GM12875 (cell line): ENCODE measurements at regions not wholly inside any gene's neighbourhood (a gene's known extent, or its start where the extent isn't known, plus 50 kb on each side); places are given as distances from the start of the nearest gene placed in this dataset.

Experiments
- H3K4me3 ChIP-seq: one replicate; pipeline ENCODE4 v1.5.1; 2011; ENCODE audit warnings: low read depth, low read length, control low read depth
- CTCF ChIP-seq: IDR thresholded peaks from 2 replicates; pipeline ENCODE4 v1.5.1; 2011; ENCODE audit warnings: low read depth, mild to moderate bottlenecking, control low read depth, inconsistent platforms, low read length, moderate library complexity, borderline replicate concordance; ENCODE audit not compliant: insufficient read depth

GRCh38 chr3:145522893-145523651 lies 637.9 kb downstream of the PLOD2 start:
- TF ChIP-seq CTCF: no peak

GRCh38 chr3:145531548-145531947 lies 629.4 kb downstream of the PLOD2 start:
- TF ChIP-seq CTCF: no peak
- no peak overlapping the region for H3K4me3 ChIP-seq

More at GRCh38 chr3:145522893-145523651, 637.9 kb downstream of the PLOD2 start:
- no peak overlapping the region for H3K4me3 ChIP-seq

- TF ChIP-seq CTCF: no peak
- no peak overlapping the region for H3K4me3 ChIP-seq
These were observed 627.3 kb downstream of the PLOD2 start for GRCh38 chr3:145533696-145534095.

- no peak for TF ChIP-seq CTCF
These were observed 624.5 kb downstream of the PLOD2 start for GRCh38 chr3:145536461-145536860.

GRCh38 chr3:145550522-145550921 lies 610.5 kb downstream of the PLOD2 start:
- H3K4me3 ChIP-seq: no peak overlapping the region
- no peak for TF ChIP-seq CTCF

More at GRCh38 chr3:145536461-145536860, 624.5 kb downstream of the PLOD2 start:
- H3K4me3 ChIP-seq: no peak overlapping the region

GRCh38 chr3:145557405-145557804 lies 603.6 kb downstream of the PLOD2 start:
- no peak for TF ChIP-seq CTCF
- no peak overlapping the region for H3K4me3 ChIP-seq

GRCh38 chr3:145578471-145578870 lies 582.5 kb downstream of the PLOD2 start:
- no peak overlapping the region for H3K4me3 ChIP-seq
- TF ChIP-seq CTCF: no peak
